LNCAP (cell line): ENCODE measurements at regions not wholly inside any gene's neighbourhood (a gene's known extent, or its start where the extent isn't known, plus 50 kb on each side); places are given as distances from the start of the nearest gene placed in this dataset.

Experiments used
- CTCF ChIP-seq: fragments of 450-650 bp; IDR thresholded peaks from 2 replicates; pipeline ENCODE4 v1.5.1; 2017; ENCODE audit warnings: mild to moderate bottlenecking

- TF ChIP-seq CTCF, result no peak
These were observed 699.4 kb downstream of the SLITRK1 start for GRCh38 chr13:83182845-83183244.

GRCh38 chr13:83178008-83178407 is 704.3 kb downstream of the SLITRK1 start:
- no peak for TF ChIP-seq CTCF

DNA sequence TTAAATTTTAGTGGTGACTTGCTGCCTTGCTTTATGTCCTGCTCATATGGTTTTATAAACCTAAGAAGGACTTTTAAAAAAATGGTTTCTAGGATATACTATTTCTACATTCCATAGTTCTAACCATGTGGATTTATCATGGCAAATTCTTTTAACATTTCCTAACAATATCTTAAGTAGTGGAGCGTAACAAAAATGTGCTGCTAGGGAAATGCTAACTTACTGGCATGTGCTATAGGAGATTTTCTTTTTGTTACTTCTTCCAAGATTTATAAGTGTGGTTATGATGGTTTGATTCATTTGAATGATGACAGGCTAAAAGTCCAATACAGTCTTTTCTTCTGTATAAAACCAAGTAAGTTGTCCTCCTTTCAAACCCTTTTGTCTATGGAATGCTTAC is 713.7 kb downstream of the SLITRK1 start:
- no peak for TF ChIP-seq CTCF

GRCh38 chr13:83167203-83167602 is 715.1 kb downstream of the SLITRK1 start:
- TF ChIP-seq CTCF, result no peak

GRCh38 chr13:83166550-83166949 is 715.7 kb downstream of the SLITRK1 start:
- TF ChIP-seq CTCF, result no peak

- TF ChIP-seq CTCF, result no peak
These were observed 719.8 kb downstream of the SLITRK1 start for GRCh38 chr13:83162493-83162892.

GRCh38 chr13:83153848-83154247 is 728.4 kb downstream of the SLITRK1 start:
- no peak for TF ChIP-seq CTCF

- no peak for TF ChIP-seq CTCF
These were observed 731.0 kb downstream of the SLITRK1 start for GRCh38 chr13:83151308-83151660.
